GM12873 (cell line): ENCODE measurements at regions not wholly inside any gene's neighbourhood (a gene's known extent, or its start where the extent isn't known, plus 50 kb on each side); places are given as distances from the start of the nearest gene placed in this dataset.

Experiments
- TF ChIP-seq, protein P1 (sequence below): IDR thresholded peaks from 2 replicates; pipeline ENCODE4 v1.5.1; 2012; ENCODE audit warnings: low read depth, mild to moderate bottlenecking, moderate library complexity, low read length, control low read depth; ENCODE audit not compliant: insufficient read depth; ENCODE audit errors: missing control alignments

GRCh38 chr3:31142543-31142942, 248.1 kb upstream of the GADL1 start:
- TF ChIP-seq, protein P1, sequence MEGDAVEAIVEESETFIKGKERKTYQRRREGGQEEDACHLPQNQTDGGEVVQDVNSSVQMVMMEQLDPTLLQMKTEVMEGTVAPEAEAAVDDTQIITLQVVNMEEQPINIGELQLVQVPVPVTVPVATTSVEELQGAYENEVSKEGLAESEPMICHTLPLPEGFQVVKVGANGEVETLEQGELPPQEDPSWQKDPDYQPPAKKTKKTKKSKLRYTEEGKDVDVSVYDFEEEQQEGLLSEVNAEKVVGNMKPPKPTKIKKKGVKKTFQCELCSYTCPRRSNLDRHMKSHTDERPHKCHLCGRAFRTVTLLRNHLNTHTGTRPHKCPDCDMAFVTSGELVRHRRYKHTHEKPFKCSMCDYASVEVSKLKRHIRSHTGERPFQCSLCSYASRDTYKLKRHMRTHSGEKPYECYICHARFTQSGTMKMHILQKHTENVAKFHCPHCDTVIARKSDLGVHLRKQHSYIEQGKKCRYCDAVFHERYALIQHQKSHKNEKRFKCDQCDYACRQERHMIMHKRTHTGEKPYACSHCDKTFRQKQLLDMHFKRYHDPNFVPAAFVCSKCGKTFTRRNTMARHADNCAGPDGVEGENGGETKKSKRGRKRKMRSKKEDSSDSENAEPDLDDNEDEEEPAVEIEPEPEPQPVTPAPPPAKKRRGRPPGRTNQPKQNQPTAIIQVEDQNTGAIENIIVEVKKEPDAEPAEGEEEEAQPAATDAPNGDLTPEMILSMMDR = no peak

DNA sequence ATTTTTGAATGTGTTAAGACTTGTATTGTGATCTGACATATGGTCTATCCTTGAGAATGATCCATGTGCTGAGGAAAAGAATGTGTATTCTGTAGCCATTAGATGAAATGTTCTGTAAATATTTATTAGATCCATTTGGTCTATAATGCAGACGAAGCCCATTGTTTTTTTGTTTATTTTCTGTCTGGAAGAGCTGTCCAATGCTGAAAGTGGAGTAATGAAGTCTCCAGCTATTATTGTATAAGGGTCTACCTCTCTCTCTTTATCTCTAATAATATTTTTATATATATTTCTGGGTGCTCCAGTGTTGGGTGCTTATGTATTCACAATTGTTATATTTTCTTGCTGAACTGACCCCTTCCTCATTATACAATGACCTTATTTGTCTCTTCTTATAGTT, 250.6 kb upstream of the GADL1 start:
- TF ChIP-seq, protein P1 = no peak

DNA sequence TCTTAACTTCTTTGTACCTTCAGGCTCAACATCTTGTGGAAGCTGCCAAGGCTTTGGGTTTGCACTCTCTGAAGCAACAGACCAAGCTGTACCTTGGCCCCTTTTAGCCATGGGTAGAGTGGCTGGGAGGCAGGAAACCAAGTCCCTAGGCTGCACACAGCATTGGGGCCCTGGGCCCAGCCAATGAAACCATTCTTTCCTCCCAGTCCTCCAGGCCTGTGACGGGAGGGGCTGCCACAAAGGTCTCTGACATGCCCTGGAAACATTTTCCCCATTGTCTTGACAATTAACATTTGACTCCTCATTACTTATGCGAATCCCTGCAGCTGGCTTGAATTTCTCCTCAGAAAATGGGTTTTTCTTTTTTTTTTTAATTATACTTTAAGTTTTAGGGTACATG, 253.1 kb upstream of the GADL1 start:
- TF ChIP-seq, protein P1 = no peak

DNA sequence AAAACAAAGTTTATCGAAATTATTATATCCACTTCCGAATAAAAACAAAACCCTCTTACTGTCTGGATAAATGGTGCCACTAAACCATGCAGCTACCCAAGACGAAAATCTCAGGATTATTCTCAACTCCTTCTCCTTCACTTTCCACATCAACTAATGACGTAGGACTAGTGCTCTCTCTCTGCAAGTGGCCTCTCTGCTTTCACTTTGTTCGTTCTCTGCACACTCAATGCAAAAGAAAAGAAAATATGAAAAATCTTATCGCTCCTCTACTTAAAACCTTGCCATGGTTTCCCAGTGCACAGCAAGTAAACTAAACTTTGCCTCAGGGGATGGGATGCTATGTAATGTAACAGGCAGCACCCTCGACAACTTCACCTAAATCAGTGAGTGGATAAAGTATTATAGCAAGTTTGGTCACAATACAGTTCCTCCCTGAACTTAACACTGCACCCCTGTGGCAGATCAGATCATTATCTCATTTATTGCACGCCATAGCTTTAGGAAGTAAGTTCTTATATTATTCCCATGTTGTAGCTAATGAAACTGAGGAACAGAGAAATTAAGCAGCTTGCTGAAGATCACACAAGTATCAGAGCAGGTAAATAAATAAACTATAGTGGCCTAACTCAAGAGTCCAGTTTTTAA, 262.7 kb upstream of the GADL1 start:
- TF ChIP-seq, protein P1 = no peak

DNA sequence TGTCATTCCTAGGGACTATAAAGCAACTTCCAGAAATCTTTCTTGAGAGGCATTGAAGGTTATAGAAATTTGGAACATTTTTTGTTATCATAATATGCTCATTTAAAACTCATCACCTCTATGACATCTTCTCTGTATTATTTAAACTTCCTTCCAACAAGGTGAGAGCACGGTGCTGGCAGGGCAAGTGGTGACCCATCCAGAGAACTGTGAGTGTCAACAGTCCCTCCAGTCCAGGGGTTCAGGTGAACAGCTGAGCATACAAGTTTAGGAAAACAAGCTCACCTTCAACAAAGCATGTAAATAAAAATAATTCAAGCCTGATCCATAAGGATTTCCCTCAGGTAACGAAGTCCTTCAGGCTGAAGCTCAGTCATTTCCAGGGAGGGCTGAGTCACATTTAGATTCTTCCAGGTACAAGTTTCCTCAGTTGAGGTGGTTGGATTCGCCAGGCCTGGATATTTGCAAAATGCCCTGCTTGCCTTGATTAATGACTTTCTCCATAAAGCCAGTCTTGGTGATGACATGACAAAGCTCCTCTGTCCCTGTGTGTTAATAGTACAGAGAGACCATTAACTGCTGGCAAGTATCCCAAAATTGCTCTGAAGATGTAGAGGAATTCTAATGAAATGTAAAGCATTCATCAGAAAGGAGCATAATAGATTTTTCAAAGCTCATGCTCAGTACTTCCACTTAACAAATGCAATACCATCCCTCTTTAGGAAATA, 263.6 kb upstream of the GADL1 start:
- TF ChIP-seq, protein P1 = no peak

DNA sequence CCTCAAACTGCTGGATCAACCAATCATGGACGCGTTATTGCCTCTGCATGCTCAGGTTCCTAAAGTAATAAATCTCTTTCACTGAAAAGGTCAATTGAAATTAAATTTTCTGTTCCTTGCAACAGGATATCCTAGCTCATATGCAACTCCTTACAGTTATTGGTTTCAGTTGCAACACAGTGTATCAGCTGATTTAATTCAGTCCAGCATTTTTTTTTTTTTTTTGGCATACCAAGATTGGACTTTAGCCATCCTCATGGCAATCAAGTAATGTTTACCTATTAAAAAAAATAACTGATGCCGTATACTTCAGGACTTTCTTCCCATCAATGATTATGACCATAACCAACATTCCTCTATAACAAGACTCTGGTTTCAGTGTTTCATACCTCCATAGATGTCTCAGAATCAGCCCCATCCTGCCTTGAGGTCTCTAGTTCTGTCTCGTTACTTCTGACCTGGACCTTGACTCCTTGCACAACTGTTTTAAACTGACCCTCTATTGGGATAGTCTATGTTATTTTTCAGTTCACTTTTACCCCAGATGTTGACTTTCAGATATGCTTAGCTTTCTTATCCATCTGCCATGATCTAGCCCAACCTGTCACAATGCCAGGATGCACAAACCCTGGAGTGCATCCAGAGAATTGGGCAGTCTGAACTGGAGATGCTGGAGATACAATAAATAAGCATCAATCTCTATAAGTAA, 265.0 kb upstream of the GADL1 start:
- TF ChIP-seq, protein P1 = no peak

- TF ChIP-seq, protein P1 = no peak
Measured at GRCh38 chr3:31161889-31162288, 267.4 kb upstream of the GADL1 start.
